K562 (cell line): ENCODE measurements at regions not wholly inside any gene's neighbourhood (a gene's known extent, or its start where the extent isn't known, plus 50 kb on each side); places are given as distances from the start of the nearest gene placed in this dataset.

ENCODE experiments used
- ATAC-seq: fragments of 200-7000 bp; cut with Tn5 transposase; 3 replicates; pipeline ENCODE4 v1.9.1; 2020; ENCODE audit warnings: moderate library complexity
- BruUV-seq: library from RNA; stranded (reverse); fragments of 400-500 nt; replicated peaks from 2 replicates; lab custom pipeline; 2021; lab: Mats Ljungman, UMichigan
- CTCF ChIA-PET: fragments of 300-600 bp; formaldehyde crosslinking; extraction: SDS; loops from one replicate; lab custom pipeline; 2021; ENCODE audit warnings: low intra/inter-chr PET ratio; lab: Yijun Ruan, JAX
- POLR2A ChIA-PET: fragments of 300-600, 350-650 bp; sonication (Branson Sonifier 250); formaldehyde crosslinking; extraction: SDS; loops from one replicate; lab custom pipeline; 2021; ENCODE audit warnings: antibody characterized with exemption, inconsistent platforms; lab: Yijun Ruan, JAX
- DNase-seq, 4 experiments: peaks; one replicate each; pipeline versions ENCODE4 v3.0.0 to v3.0.0-alpha.2; 2011 to 2018; ENCODE audit warnings: low spot score in 3 of 4, mixed read lengths in 3 of 4; ENCODE audit errors: extremely low read depth in 1 of 4
- FAIRE-seq: peaks from 2 replicates; lab custom pipeline; 2011; peaks lifted over from hg19 to GRCh38; lab: Jason Lieb, UNC
- H2AFZ ChIP-seq: 2 replicates; pipeline ENCODE4 v1.6.0; 2011; ENCODE audit warnings: low read depth, low read length, control low read depth, inconsistent platforms
- H3K27ac ChIP-seq: fragments of 200-600 bp; 3 replicates; pipeline ENCODE4 v1.8.0; 2011; ENCODE audit warnings: low read depth, mild to moderate bottlenecking, control low read depth, inconsistent platforms, low read length, moderate library complexity, mixed read lengths; ENCODE audit errors: extremely low read depth
- H3K27me3 ChIP-seq, 2 experiments: fragments of 300-600 bp in 1 of 2; 2 replicates in 1 of 2; 3 replicates in 1 of 2; pipeline versions ENCODE4 v1.6.0 to v1.8.0; 2011; ENCODE audit warnings: inconsistent platforms in 2 of 2, low read length in 2 of 2, mild to moderate bottlenecking in 1 of 2, mixed read lengths in 1 of 2, moderate library complexity in 1 of 2; ENCODE audit not compliant: control insufficient read depth in 2 of 2, insufficient read depth in 2 of 2
- H3K36me3 ChIP-seq: fragments of 300-600 bp; 3 replicates; pipeline ENCODE4 v1.8.0; 2011; ENCODE audit warnings: mild to moderate bottlenecking, low read length, inconsistent platforms; ENCODE audit not compliant: control insufficient read depth, insufficient read depth
- H3K4me1 ChIP-seq, 2 experiments: fragments of 200-600 bp in 1 of 2; replicated peaks in 1 of 2; 2 replicates in 1 of 2; 3 replicates in 1 of 2; pipeline versions ENCODE4 v1.5.1 to v1.8.0; 2011; ENCODE audit warnings: inconsistent platforms in 2 of 2, low read length in 2 of 2, mild to moderate bottlenecking in 1 of 2, mixed read lengths in 1 of 2, moderate library complexity in 1 of 2; ENCODE audit not compliant: control insufficient read depth in 2 of 2, insufficient read depth in 2 of 2
- H3K4me2 ChIP-seq: 2 replicates; pipeline ENCODE4 v1.6.1; 2011; ENCODE audit warnings: low read length, control low read depth, inconsistent platforms, mixed read lengths; ENCODE audit not compliant: insufficient read depth
- H3K4me3 ChIP-seq: fragments of 200-600 bp; sonication (generic), shearing (Covaris generic); 2 replicates; pipeline ENCODE4 v1.5.1; 2016; ENCODE audit warnings: control low read depth, inconsistent platforms
- H3K79me2 ChIP-seq: fragments of 200-600 bp; 3 replicates; pipeline ENCODE4 v1.8.0; 2011; ENCODE audit warnings: low read length, inconsistent platforms; ENCODE audit not compliant: control insufficient read depth, insufficient read depth
- H3K9ac ChIP-seq, 2 experiments: 2 replicates each; pipeline versions ENCODE4 v1.6.0 to v1.6.1; 2011; ENCODE audit warnings: low read depth in 2 of 2, low read length in 2 of 2, control low read depth in 1 of 2, inconsistent platforms in 1 of 2, mild to moderate bottlenecking in 1 of 2, mixed read lengths in 1 of 2; ENCODE audit not compliant: insufficient read depth in 1 of 2
- H3K9me1 ChIP-seq: one replicate; pipeline ENCODE4 v1.6.0; 2011; ENCODE audit warnings: inconsistent platforms, mild to moderate bottlenecking, low read length, moderate library complexity; ENCODE audit not compliant: control insufficient read depth, insufficient read depth
- H3K9me3 ChIP-seq: replicated peaks from 2 replicates; pipeline ENCODE4 v1.5.1; 2011; ENCODE audit warnings: low read depth, low read length, inconsistent platforms; ENCODE audit not compliant: control insufficient read depth, insufficient read depth
- H4K20me1 ChIP-seq: replicated peaks from 2 replicates; pipeline ENCODE4 v1.6.1; 2011; ENCODE audit warnings: low read length, inconsistent platforms, mixed read lengths; ENCODE audit not compliant: control insufficient read depth, insufficient read depth
- BRD4 ChIP-seq: fragments of 200-600 bp; sonication (generic); IDR thresholded peaks from 2 replicates; pipeline ENCODE4 v1.6.1; 2017; ENCODE audit warnings: inconsistent platforms
- CCNT2 ChIP-seq: IDR thresholded peaks from 2 replicates; pipeline ENCODE4 v1.6.1; 2011; ENCODE audit warnings: borderline replicate concordance, low read depth, mild to moderate bottlenecking, moderate library complexity, mixed read lengths, low read length; ENCODE audit not compliant: insufficient read length; ENCODE audit errors: extremely low read depth
- DDX20 ChIP-seq: fragments of 450-650 bp; IDR thresholded peaks from 2 replicates; pipeline ENCODE4 v1.6.1; 2016; ENCODE audit warnings: missing genetic modification characterization, low read depth, mild to moderate bottlenecking, missing compliant biosample characterization, moderate library complexity
- GTF2A2 ChIP-seq: IDR thresholded peaks from 2 replicates; pipeline ENCODE4 v1.6.1; 2016; ENCODE audit warnings: mild to moderate bottlenecking, missing genetic modification characterization, missing compliant biosample characterization
- LCOR ChIP-seq: sonication (generic); formaldehyde crosslinking; IDR thresholded peaks from 2 replicates; pipeline ENCODE4 v1.8.0; 2022; ENCODE audit warnings: mild to moderate bottlenecking, missing genetic modification reagents
- MED1 ChIP-seq: sonication (generic); formaldehyde crosslinking; IDR thresholded peaks from 2 replicates; pipeline ENCODE4 v1.8.1; 2023; ENCODE audit warnings: missing genetic modification reagents, borderline replicate concordance
- NFRKB ChIP-seq: fragments of 450-650 bp; IDR thresholded peaks from 2 replicates; pipeline ENCODE4 v1.6.1; 2016; ENCODE audit warnings: low read depth
- NR2C1 ChIP-seq, 2 experiments: fragments of 450-650 bp; IDR thresholded peaks; 2 replicates each; pipeline ENCODE4 v1.6.1; 2017; ENCODE audit warnings: mild to moderate bottlenecking in 2 of 2, antibody characterized with exemption in 1 of 2, inconsistent platforms in 1 of 2, missing compliant biosample characterization in 1 of 2, missing genetic modification characterization in 1 of 2
- RHOXF2B ChIP-seq: fragments of 250-450 bp; sonication (Bioruptor Pico); conservative IDR thresholded peaks from 2 replicates; pipeline ENCODE4 v1.5.1; 2021
- SRSF7 ChIP-seq: fragments of 200-400 bp; formaldehyde crosslinking; optimal IDR thresholded peaks from 2 replicates; pipeline ENCODE3; 2017; ENCODE audit warnings: mild to moderate bottlenecking, low read depth, low read length
- ZBTB1 ChIP-seq: sonication (generic); formaldehyde crosslinking; IDR thresholded peaks from 2 replicates; pipeline ENCODE4 v1.8.1; 2023; ENCODE audit warnings: missing genetic modification reagents, low read depth, mild to moderate bottlenecking, borderline replicate concordance
- ZNF408 ChIP-seq: fragments of 250-450 bp; sonication (Bioruptor Pico); IDR thresholded peaks from 2 replicates; pipeline ENCODE4 v1.4.0; 2020; ENCODE audit warnings: low read depth, mild to moderate bottlenecking, moderate library complexity
- ZNF436 ChIP-seq: fragments of 250-450, 450-650 bp; sonication (Bioruptor Pico); formaldehyde crosslinking; IDR thresholded peaks from 2 replicates; pipeline ENCODE4 v1.7.0; 2020; ENCODE audit warnings: mild to moderate bottlenecking
- ZNF778 ChIP-seq: fragments of 450-650 bp; formaldehyde crosslinking; IDR thresholded peaks from 2 replicates; pipeline ENCODE4 v1.4.0; 2020; ENCODE audit warnings: mild to moderate bottlenecking, moderate library complexity
- WGBS: fragments of 100-300 bp; shearing (Covaris generic); methylation state at CpG from one replicate; pipeline ENCODE4 v1.1.6; 2016; ENCODE audit warnings: low coverage, mixed read lengths; ENCODE audit not compliant: insufficient coverage; ENCODE audit errors: missing lambda C conversion rate; 5-methylcytosine and 5-hydroxymethylcytosine counted together
- in situ Hi-C: fragments of 300-500 bp; cut with MboI; formaldehyde crosslinking; loops from 4 replicates; pipeline ENCODE4 v1.15.0; 2018; ENCODE audit warnings: inconsistent platforms, mixed read lengths
- intact Hi-C: fragments of 100-400 bp; cut with micrococcal nuclease; formaldehyde crosslinking; loops from 2 replicates; pipeline ENCODE4 v1.14.2; 2022
- TF ChIP-seq, protein P1 (sequence below): fragments of 250-450 bp; sonication (Bioruptor Pico); IDR thresholded peaks from 2 replicates; pipeline ENCODE4 v1.4.0; 2020; ENCODE audit warnings: mild to moderate bottlenecking, moderate library complexity

DNA sequence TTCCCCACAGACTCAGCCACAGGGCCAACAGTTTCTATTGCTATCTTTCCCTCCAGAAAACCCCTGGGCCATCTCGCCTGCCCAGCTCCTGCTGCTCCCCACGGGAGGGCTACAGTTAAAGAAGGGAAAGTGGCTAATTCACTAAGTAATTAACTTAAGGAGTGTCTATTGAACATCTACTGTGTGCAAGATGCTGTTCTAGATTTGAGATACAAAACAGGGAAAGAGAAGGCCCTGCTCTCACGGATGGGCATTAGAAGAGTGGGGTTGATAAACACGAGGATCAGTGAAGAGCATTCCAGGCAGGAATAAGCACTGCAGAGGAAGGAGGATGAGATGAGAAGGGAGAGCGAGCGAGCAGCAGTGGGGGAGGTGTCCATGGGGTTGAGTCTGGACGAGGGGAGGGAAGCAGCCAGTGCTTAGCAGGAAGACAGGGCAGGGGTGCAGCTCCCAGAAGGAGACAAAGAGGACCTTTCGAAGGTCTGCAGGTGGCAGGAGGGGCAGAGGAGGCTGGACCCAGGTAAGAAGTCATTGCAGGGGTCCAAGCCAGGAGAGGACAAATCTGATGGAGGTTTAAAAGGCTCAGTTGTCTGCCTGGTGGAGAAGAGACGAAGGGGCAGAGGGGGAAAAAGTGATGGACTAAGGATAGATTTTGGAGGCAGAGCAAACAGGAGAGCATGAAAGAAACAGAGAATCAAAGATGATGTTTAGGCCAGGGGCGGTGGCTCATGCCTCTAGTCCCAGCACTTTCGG, 64.7 kb downstream of the KLF15 start:
- Histone ChIP-seq H3K79me2 (no peaks in the 10 kb centered on the region), H3K27ac (no peak overlapping the region), H3K9ac (no peak overlapping the region), H3K36me3 (no peaks in the 10 kb centered on the region), H2AFZ (no peak overlapping the region), H3K4me2 (no peak overlapping the region), H3K4me1 (peaks cover 0 to 9% of the 10 kb centered on the region in 2 experiments; a peak in 2 of 5 replicates), H4K20me1 (no peaks in the 10 kb centered on the region), H3K27me3 (peaks cover 2 to 48% of the 10 kb centered on the region in 2 experiments; a peak in 4 of 5 replicates), H3K9me1 (peaks cover 2% of the 10 kb centered on the region), H3K9me3 (no peaks in the 10 kb centered on the region), H3K4me3 (no peak overlapping the region)
- no peak for ATAC-seq
- ChIA-PET CTCF (no interaction called here), POLR2A (no interaction called here)
- BruUV-seq = no TSS peak
- no peak for DNase-seq
- TF ChIP-seq MED1 (CRISPR knock-in tag) = no peak
- FAIRE-seq = no peak
- under 1% methylated on average over 10 of the region's 11 CpGs for WGBS
- in situ Hi-C loops = no loop called here
- intact Hi-C loops = no loop called here

DNA sequence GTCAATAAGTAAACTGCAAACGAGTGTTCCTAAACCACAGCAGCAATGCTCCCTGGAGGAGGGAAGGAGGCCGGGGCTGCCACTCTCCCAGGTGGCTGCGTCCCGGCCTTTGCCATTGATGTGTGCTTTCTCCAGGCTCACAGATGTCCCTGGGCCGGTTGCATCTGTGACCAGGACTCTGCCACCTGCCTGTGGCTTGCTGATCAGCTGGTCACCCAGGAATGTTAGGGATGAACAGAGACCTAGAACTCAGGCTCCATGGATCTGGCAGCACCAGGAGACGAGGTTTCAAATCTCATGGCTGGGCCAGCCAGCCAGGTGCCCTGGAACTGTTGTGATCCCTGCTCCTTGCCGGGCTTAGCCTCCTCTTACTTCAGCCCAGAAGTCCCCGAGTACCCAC, 65.7 kb downstream of the KLF15 start:
- in situ Hi-C loops = no loop called here
- CTCF ChIA-PET = no interaction called here
- TF ChIP-seq RHOXF2B (CRISPR knock-in tag) (no peak), BRD4 (no peak), ZNF408 (CRISPR knock-in tag) (no peak), LCOR (CRISPR knock-in tag) (no peak), ZBTB1 (CRISPR knock-in tag) (no peak), NFRKB (no peak), ZNF778 (no peak), ZNF436 (CRISPR knock-in tag) (no peak), SRSF7 (no peak), GTF2A2 (no peak), CCNT2 (no peak), NR2C1 (IDR thresholded peaks at IDR 0.05) (no peak), NR2C1 (tag; IDR thresholded peaks at IDR 0.05) (no peak), DDX20 (no peak)
- TF ChIP-seq, protein P1, sequence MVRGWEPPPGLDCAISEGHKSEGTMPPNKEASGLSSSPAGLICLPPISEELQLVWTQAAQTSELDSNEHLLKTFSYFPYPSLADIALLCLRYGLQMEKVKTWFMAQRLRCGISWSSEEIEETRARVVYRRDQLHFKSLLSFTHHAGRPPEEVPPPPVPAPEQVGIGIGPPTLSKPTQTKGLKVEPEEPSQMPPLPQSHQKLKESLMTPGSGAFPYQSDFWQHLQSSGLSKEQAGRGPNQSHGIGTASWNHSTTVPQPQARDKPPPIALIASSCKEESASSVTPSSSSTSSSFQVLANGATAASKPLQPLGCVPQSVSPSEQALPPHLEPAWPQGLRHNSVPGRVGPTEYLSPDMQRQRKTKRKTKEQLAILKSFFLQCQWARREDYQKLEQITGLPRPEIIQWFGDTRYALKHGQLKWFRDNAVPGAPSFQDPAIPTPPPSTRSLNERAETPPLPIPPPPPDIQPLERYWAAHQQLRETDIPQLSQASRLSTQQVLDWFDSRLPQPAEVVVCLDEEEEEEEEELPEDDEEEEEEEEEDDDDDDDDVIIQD (CRISPR knock-in tag) = no peak

More for the DNA sequence above, 65.7 kb downstream of the KLF15 start:
- Histone ChIP-seq H3K4me1 (peaks cover 0 to 11% of the 10 kb centered on the region in 2 experiments; a peak in 2 of 5 replicates), H3K4me3 (no peak overlapping the region), H2AFZ (no peak overlapping the region), H3K9me1 (peaks cover 2% of the 10 kb centered on the region), H3K27me3 (peaks cover 2 to 52% of the 10 kb centered on the region in 2 experiments; a peak in 4 of 5 replicates), H3K36me3 (no peaks in the 10 kb centered on the region), H3K4me2 (no peak overlapping the region), H3K79me2 (no peaks in the 10 kb centered on the region), H3K27ac (no peak overlapping the region), H3K9ac (no peak overlapping the region), H4K20me1 (no peaks in the 10 kb centered on the region), H3K9me3 (no peaks in the 10 kb centered on the region)
- no peak for ATAC-seq
- intact Hi-C loops = no loop called here
- DNase-seq = no peak
- no TSS peak for BruUV-seq
- 0% methylated on average over 8 of the region's 8 CpGs for WGBS
- POLR2A ChIA-PET = no interaction called here
- FAIRE-seq = no peak
